ENCODE measurements at regions not wholly inside any gene's neighbourhood (a gene's known extent, or its start where the extent isn't known, plus 50 kb on each side); places are given as distances from the start of the nearest gene placed in this dataset.

DNA sequence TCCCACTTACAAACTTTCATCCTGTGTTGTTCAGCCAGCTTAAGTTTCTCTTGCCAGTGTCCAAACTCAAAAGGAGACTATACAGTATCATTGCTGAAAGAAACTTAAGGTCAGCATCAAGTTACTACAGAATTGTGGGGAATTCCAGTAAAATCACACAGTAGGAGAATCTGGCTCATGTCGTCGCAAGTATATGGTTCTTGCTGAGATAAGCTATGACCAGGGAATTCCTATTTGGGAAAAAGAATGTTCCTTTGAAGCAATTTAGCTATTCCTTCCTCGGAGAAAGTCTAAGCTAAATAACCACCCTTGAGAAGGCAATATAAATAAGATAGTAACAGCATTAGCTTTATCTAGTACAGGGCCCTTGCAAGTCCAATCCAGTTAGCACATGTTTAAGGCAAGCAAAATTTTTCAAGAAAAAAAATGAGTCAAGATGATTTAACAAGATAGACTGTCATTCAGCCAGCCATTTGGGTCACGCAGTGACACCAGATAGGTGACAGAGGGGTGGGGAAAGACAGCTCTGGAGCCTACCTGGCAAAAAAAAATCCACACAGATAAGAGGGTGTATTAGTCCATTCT is 78.2 kb upstream of the THBS1 start:
- no peak for TF ChIP-seq CTCF (IDR thresholded peaks at IDR 0.05)
- no peak for TF ChIP-seq POLR2AphosphoS5 (IDR thresholded peaks at IDR 0.05)
